GM12892 (cell line): ENCODE measurements at regions not wholly inside any gene's neighbourhood (a gene's known extent, or its start where the extent isn't known, plus 50 kb on each side); places are given as distances from the start of the nearest gene placed in this dataset.

Source experiments
- POLR2A ChIP-seq: IDR thresholded peaks from 2 replicates; pipeline ENCODE4 v1.6.1; 2011; ENCODE audit warnings: low read depth, low read length, control low read depth
- POLR2AphosphoS5 ChIP-seq: IDR thresholded peaks from 2 replicates; pipeline ENCODE4 v1.6.1; 2011; ENCODE audit warnings: low read depth, low read length, control low read depth
- TAF1 ChIP-seq: IDR thresholded peaks from 2 replicates; pipeline ENCODE4 v1.6.1; 2011; ENCODE audit warnings: low read depth, mild to moderate bottlenecking, control low read depth, low read length, borderline replicate concordance

DNA sequence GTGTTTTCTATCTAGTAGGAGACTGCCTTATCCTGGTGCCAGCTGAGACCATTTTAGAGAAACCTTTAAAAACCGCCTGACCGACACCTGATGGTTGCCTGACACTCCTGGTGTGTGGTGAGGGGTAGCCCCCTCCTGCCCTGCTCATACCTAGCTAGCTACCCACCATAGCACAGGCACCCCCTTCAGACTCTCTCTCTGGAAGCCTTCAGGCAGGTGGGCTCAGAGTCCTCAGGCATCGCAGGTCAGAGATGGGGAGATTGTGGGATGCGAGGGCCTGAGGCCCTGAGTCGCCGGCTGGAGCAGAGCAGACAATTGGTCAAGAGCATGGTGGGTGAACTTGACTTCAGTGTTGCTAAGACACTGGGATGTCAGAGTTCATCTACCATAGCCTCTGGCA is 424.6 kb downstream of the BRD1 start:
- TF ChIP-seq POLR2A = no peak
- no peak for TF ChIP-seq POLR2AphosphoS5
- no peak for TF ChIP-seq TAF1
